ENCODE measurements at regions not wholly inside any gene's neighbourhood (a gene's known extent, or its start where the extent isn't known, plus 50 kb on each side); places are given as distances from the start of the nearest gene placed in this dataset.
A peak's percentile ranks its signal among the peaks of the same experiment; 100 is the strongest.

DNA sequence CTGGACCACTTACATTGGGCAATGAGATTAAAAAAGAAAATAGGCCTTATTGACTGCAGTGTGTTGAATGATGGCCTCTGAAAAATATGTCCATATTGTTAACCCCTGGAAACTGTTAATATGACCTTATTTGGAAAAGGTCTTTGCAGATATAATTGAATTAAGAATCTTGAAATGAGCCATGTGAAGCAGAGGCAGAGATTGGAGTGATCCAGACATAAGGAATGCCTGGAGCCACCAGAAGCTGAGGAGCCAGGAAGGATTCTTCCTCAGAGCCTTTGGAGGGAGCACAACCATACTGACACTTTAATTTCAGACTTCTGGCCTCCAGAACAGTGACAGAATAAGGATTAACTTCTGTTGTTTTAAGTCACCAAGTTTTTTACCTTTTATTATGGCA is 510.4 kb upstream of the AGTR1 start:
- DNase-seq: no peak

DNA sequence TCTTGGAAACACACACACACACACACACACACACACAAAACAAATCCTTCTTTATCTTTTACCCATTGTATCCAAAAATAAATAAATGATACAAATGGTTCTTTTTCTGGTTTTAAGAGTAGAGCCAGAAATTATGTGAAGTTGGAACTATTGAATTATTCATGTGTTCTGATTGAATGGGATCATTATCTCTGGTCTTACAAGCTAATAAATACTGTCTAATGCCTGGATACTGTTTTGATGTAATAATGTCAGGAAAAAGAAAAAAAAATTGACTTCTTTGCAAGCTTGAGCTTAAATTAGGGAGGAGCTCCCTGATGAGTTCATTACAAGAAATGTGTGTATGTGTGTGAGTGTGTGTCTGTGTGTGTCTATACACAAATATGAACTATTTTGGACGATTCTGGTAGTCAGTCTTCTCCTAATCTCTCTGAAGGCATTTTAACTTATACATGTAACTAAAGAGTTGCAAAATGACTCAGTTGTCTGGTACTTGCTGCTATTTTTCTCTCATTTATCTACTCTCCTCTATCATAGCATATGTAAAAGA is 507.2 kb upstream of the AGTR1 start:
- no peak for DNase-seq

DNA sequence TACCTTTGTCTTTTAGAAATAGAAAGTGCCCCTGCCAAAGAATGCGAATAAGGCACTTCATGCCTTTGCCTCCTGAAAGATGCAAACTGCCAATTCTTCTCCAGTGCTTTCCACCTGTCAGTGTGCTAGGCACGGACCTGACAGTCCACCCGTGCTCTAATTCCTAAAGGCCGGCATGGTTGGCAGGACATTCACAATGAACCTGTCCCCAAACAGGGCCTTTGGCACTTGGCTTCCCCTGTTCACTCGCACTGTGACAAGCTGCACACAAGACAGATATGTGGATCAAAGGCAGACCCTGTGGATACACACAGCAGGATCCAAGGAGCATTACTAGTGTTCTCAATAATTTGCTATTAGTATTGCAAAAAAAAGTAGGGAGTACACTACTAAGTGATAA is 505.7 kb upstream of the AGTR1 start:
- DNase-seq: no peak

DNA sequence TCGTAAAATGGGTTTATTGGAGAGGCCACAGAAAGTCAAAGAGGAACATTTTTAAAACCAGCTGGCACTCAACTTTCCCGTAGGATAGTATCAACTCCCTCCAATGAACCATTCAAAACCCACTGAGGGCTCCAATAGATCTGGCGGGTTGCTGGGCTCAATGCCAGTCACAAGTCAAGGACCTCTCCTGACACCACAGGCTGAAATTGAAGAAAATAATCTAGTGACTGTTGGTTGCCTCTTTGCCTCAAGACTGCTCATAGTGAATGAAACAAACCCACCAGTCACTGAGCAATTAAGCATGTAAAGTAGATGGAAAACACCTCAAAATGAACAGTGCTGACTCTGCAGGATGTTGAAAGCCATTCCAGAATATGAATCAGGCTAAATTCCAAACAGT is 500.6 kb upstream of the AGTR1 start:
- DNase-seq: no peak

DNA sequence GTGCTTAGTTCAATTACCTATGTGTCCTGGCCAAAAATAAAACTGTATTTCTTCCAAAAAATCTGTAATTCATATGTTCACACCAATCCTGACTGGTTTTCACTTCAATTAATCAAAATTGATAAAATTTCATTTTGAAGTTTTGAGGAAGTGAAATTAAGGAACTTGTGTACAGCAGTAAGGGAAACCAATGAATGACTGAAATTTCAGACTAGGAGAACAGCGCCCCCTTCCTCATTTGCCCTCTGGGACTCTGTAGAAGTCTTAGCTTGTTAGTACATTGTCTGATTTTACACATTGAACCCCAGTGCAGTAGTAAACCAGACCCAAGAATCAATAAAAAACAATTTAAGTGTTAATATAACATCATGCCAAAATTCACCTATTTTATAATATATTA is 495.3 kb upstream of the AGTR1 start:
- DNase-seq: no peak

DNA sequence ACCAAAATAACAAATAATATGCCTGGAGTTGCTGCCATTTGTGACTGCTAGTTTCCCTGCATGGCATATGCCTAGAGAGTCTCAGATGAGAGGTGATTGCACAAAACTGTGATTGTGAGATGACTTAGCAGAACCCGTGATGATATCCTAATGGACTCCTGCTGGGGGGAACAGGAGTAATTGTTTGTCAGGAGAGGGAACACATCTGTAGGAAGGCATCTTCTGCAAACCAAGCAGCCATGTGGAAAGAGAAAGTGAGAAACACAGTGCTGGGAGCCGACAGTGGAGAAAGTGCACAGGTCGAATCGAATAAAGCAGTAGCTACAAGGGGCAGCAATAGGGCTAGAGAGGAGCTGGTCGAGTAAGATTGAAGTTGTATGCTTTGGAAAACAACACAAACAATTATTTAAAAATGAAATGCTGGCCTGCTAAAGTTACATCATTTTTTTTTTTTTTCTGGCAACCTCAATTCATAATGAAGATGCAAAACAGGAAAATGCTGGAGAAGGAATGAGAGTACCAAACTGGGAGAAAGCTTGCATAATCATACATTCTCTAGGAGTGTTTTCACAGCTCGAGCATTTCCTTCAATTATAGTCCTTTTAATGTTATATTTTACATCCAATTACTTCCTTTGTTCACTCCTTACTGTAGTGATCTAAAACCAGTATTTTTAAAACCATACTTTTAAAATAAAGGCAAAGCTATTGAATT is 494.2 kb upstream of the AGTR1 start:
- DNase-seq: no peak

DNA sequence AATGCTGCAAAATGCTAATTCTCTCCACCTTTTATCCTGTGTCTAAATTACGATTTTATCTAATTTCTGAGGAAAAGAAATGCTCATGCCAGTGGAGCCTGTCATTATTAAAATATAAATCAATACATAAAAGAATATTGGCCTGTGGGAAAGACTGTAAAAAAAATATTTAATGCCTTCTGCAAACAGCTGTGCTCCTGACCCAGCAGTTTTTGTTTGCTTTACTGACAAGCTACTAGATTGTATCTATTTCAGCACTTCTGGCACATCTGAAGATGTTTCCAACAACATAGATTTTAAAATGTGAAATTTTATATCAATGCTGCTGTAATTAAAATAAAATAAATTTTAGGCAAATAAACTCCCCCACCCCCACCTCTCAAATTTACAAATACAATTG is 493.6 kb upstream of the AGTR1 start:
- no peak for DNase-seq

DNA sequence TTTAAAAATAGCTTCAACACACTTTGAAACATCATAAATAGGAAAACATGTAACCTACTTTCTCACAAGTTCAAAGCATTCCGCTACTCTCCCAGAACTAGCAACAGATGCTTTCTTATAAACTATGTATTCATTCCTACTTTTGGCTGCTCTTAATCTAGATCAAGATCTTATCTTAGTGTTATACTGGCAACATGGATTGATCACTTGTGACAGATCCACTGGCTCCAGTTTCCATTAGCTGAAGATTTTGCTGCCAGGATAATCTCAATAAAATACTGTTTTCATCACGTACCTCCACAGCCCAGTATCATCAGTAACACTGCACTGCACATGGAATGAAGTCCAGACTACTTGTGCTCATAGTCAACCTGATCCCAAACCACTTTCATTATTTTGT is 491.7 kb upstream of the AGTR1 start:
- no peak for DNase-seq

DNA sequence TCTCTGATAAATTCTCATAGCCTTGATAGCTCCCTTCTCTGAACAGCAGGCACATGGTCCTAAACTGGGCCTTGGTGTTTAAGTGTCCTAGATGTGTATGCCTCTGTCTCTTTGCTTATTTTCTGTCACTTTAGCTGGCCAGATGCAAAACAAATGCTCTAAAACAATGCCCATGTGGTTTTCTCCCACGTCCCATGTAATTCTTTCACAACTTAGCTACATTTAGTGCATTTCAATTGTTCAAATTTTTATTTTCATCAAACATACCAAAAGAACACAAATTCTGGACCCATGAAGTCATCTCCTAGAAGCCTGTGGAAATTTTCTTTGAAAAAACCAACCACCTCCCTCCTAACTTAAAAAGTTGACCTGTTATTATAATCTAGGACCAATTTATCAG is 491.3 kb upstream of the AGTR1 start:
- no peak for DNase-seq

DNA sequence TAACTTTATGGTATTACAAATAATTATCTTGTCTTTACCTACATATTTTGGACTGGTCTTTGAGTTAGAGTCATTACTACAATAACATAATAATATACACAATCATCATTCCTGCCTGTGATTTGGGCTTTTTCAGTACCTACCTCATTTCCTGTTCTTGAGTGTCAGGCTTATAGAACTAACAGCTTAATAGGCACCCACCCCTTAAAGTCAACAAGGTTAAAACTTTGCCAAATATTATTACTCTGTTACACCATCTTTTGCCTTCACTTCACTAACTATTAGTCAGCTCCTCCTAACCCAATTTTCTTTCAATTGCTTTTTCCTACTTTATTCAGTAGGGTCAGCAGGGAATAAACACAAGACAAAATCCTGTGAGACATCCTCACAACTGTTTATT is 488.7 kb upstream of the AGTR1 start:
- no peak for DNase-seq

DNA sequence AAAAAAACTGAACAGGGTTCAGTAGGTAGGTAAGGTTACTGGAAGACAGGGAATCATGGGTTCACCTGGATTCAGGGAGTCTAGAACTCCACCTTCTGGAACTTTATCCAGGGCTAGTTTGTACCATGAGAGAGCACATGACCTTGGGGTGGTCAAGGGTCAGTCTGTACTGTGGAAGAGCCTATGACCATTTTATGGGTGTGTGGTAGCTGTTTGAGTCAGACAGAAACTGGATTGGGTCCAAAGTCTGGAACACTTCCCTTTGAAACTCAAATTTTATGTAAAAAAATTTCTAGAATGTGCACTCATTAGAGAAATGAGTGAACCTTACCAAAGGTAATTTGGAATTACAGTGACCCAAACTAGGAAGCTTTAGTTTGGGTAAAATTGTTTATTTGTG is 486.0 kb upstream of the AGTR1 start:
- no peak for DNase-seq

DNA sequence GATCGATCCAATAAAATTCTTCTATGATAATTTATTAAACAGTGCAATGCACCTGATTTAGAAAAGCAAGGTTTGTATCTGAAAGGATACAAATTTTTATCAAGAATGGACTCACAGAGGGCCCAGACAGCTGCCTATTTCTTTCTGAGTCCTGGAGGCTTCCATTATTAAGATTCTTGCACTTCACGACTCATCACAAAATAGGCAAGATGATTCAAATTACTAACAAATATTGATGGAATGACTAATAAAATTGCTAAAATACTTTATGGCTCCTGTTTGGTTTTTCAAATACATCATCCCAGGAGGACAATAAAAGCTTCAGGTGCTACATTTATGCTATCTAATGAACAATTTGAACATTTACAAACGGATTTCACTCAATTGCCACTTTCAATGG is 483.0 kb upstream of the AGTR1 start:
- no peak for DNase-seq

DNA sequence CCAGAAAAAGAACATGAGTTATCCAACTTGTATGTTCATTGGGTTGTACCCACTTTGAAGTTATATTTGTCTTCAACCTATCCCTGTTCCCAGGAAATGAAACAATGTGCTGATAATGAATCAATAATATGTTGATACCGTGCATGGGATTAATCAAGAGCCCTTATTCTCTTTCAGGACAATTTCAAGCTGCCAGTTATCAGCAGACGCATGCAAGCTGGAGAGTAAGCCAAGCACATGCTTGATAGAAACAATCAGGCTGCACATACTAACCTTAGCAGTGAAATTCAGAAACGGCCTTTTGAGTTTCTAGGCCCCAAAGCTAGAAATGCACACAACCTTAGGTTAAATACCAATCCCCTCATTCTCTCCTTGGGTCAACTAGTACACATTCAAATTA is 480.4 kb upstream of the AGTR1 start:
- no peak for DNase-seq

DNA sequence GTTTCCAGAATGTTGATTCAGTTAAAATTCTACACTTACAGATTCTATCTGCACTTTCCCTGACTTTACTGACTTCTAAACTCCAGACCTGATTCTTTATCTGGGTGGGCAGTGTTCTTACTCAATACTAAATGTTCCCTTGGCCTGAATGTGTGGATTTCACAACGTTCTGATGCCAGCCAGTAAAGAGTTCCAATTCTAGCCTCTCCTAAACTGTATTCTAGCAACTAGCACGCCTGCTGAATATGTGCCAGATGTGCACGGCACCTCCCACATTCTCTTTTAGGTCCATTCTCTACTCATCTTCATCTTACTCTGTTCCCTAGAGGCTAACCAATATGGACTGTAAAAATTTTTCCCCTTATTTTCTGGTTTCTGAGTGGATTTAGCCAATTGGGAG is 479.5 kb upstream of the AGTR1 start:
- no peak for DNase-seq

DNA sequence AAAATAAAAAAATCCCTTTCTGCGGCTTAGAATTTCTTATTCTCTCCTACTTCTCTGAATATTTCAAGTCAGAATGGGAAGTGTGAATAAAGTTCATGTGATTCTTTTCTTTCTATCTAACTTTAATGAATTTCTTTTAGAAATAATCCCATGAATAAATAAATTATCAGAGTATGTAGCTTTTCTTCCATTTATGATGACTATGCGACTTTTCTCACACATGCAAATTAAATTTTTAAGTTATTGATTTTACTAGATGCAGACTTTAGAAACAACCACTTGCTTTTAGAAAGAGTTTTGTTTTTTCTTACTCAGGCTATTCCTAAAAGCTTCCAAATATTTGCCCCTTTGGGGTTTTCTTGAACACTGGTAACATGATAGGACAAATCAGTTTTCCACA is 477.7 kb upstream of the AGTR1 start:
- DNase-seq: no peak

DNA sequence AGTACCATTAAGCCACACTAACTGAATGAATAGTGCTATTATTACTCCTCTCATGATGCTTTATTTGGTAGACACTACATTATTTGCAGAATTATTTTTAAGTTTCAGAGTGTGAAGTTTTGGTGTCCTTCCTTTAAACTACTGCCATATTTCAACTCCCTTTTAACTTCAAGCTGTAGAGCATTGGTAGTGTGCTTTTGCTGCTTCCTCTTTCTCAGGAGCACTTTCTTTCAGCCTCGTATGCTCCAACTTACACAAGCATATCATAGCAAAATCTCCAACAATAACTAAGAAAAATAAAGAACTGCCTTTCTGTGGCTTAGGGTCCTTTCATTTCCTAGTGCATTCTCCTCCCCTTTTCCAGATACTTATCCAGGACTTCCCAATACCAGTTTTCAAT is 476.4 kb upstream of the AGTR1 start:
- DNase-seq: no peak

DNA sequence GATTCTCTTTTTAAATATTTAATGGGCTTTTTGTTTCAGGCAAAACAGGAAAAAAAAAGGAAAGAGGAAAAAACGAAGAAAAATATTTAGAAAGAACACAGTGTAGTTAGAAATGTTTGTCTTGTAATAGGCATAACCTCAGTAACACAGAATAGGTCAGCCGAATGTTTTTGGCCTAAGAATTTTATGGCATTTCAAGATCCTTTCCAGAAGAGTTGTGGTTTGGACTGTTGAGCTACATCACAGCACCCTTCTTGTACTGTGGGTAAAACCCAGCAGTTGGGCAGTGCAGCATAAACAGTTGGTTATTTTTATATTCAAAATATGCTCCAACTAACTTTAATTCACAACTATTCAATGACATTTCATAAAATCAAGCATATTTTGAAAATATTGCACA is 474.4 kb upstream of the AGTR1 start:
- DNase-seq: no peak

DNA sequence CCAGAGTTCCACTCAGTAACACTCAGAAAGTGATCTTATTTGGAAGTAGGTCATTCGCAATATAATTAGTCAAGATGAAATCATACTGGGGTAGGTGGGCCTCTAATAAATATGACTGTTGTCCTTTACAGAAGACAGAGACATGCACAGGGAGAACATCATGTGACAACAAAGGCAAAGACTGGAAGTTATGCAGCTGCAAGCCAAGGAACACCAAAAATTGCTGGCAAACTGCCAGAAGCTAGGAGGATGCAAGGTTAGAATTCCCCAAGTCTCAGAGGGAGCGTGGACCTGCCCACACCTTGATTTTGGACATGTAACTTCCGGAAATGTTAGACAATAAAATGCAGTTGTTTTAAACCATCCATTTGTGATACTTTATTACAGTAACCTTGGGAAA is 471.5 kb upstream of the AGTR1 start:
- no peak for DNase-seq

DNA sequence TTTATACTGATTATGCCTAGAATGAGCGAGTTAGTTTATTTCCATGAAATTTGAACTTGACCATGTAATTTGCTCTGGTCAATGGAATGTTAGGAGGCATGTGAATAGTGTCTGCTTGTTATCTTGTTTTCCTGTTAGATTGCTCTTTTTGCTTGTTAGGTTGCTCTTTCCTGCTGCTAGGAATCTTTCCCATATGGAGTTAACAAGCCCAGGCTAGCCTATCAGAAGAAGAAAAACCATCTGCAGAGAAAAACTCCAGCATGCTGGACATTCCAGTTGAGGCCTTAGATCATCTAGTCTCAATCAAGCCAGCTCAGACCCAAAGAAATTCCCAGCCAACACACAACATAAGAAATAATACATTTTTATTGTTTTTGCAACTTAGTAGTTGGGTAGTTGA is 470.2 kb upstream of the AGTR1 start:
- peak; percentile 61 for DNase-seq

DNA sequence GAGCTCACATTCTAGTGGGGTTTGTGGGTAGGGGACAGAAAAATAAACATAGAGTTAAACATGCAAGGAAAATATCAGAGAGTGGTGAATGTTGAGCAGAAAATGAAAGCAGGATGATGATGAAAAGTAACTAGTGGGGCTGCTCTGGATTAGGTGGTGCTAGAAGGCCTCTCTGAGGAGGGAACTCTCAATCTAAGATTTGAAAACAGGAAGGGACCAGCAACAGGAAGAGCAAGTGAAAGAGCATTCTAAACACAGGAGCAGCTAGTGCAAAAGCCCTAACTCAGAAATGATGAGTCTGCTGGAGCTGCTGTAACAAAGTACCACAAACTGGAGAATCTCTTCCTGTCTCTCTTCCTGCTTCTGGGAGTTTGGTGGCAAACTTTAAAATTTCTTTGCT is 468.6 kb upstream of the AGTR1 start:
- DNase-seq: no peak

DNA sequence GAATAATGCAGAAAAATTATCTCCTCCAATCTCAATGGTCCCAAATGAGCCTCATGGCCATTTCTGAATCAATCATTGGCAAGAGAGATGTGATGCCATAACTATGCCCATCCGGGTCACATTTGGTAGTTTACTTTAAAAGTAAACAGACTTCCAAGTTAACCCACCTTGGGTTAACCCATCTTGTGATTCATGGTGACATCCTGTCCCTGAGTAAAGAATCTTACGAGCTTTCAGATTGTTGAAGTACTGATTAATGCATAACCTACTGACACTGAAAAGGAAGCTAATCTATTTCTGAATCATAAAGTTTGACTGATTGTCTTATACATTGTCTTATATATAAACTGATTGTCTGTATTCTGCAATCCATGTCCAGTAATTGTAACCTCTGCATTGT is 467.2 kb upstream of the AGTR1 start:
- no peak for DNase-seq

DNA sequence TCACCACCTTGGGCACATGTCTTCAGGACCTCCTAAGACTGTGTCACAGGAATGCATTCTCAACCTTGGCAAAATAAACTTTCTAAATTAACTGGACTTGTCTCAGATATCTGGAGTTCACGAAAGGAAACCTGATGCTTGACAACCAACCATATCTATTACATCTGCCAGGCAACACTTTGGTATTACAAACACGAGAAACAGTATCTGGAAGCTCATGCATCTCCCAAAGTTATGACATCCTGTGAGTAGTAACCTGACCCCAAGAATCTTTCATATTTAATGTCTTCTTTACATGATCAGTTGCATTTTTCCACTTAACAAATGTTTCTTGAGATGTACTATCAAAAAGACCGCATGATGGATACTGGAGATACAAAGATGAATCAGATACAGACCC is 465.3 kb upstream of the AGTR1 start:
- no peak for DNase-seq

DNA sequence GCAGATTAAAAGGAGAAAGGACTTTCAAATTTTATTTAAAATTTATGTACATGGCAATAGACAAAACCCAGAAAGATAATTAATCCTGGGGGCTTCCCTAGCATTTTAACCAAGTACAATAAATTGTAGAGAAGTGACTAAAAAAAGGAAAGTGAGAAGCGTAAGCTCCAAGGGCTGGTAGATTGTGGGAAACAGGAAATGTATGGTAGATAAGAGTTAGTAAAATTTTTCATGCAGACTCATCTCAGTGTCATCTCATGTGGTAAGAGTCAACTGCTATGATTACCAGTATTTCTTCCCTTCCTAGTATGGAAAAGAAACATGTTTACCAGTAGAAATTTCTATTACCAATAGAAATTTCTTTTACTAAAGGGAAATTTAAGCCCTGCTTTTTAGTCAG is 464.3 kb upstream of the AGTR1 start:
- DNase-seq: no peak

DNA sequence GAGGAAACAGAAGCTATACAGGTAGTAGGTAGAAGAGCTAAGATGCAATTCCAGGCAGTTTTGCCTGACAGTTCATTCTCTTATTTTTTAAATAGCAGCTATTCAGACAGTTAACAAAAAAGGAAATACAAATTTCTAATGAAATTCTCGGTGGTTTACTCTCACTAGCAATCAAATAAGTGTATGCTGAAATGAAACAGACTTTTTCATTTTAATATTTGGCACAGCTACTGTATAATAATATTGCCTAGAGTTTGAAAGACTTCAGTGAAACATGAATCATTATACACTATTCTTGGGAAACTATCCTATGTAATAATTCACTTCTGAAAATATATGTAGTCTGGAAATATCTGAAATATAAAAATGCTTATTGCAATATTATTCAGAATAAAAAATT is 463.2 kb upstream of the AGTR1 start:
- DNase-seq: no peak

DNA sequence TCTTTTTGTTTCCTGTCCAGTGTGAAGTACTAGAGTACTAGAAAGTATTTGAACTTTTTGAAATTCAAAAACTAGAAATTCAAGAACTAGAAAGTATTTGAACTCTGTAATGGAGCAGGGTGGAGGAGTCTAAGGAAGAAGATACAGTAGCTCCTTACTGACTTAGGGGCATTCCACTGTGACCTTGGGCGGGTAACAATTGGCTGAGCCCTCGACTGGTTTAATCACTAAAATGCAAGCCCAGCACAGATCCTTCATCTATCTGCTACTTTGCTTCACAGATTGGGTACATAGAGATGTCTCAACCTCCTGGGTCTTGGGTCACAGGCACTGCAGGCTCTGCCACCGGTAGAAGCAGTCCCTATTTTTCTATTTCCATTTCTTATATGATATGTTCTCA is 462.1 kb upstream of the AGTR1 start:
- no peak for DNase-seq

DNA sequence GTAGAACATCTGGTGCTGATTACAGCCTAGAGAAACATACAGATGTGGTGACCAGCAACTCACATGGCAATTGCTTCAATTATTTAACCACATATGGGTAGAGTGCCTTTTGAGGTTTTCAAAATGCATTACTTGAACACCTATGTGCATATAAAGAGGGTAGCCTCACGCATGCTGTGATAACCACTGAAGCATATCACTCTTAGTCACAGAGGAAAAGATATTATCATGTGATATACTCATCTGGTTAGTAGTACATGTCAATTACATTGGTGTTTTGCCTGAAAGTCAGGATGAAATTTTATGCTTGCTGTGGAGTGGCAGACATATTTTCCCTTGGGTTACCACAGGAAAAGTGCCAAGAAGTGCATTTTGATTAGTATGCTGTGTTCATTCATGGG is 459.3 kb upstream of the AGTR1 start:
- no peak for DNase-seq

Measured in islet precursor cell (in vitro differentiated cells).